HCT116 (cell line): ENCODE measurements at regions not wholly inside any gene's neighbourhood (a gene's known extent, or its start where the extent isn't known, plus 50 kb on each side); places are given as distances from the start of the nearest gene placed in this dataset.

Experiments used
- ATAC-seq: fragments of 200-7000 bp; cut with Tn5 transposase; 2 replicates; pipeline ENCODE4 v1.9.1; 2020; ENCODE audit warnings: mild to moderate bottlenecking, moderate library complexity
- BruUV-seq: library from RNA; stranded (reverse); fragments of 400-500 nt; replicated peaks from 2 replicates; lab custom pipeline; 2021; lab: Mats Ljungman, UMichigan
- CTCF ChIA-PET: fragments of 300-600 bp; sonication (Branson Sonifier 250); formaldehyde crosslinking; loops from one replicate; lab custom pipeline; 2021; ENCODE audit warnings: antibody characterized with exemption; lab: Charles Lee
- POLR2A ChIA-PET: fragments of 300-600, 350-600 bp; sonication (Branson Sonifier 250); formaldehyde crosslinking; loops from one replicate; lab custom pipeline; 2021; ENCODE audit warnings: antibody characterized with exemption; lab: Charles Lee
- RAD21 ChIA-PET, 2 experiments: fragments of 300-600 bp; sonication (Branson Sonifier 250); formaldehyde crosslinking; loops; one replicate each; lab custom pipeline; 2023; ENCODE audit warnings: low total read pairs in 2 of 2; ENCODE audit not compliant: uncharacterized antibody in 2 of 2, unreplicated experiment in 2 of 2, low non-redundant PET in 1 of 2; lab: Charles Lee
- DNase-seq: peaks from one replicate; pipeline ENCODE4 v3.0.0-alpha.2; 2010; ENCODE audit warnings: low read depth, low spot score
- H2AFZ ChIP-seq: fragments of 200-600 bp; shearing (Covaris generic), sonication (generic); 2 replicates; pipeline ENCODE4 v1.6.1; 2017; ENCODE audit warnings: low read depth, mixed run types, mixed read lengths, antibody characterized with exemption, low read length; ENCODE audit not compliant: poor library complexity, severe bottlenecking
- H3K27ac ChIP-seq: 2 replicates; pipeline ENCODE4 v1.5.1; 2012; ENCODE audit warnings: low read depth, low read length
- H3K27me3 ChIP-seq: fragments of 200-600 bp; sonication (generic); 2 replicates; pipeline ENCODE4 v1.6.1; 2016; ENCODE audit warnings: mixed run types, low read length, mixed read lengths; ENCODE audit not compliant: insufficient read depth
- H3K36me3 ChIP-seq, 2 experiments: fragments of 200-500 bp in 1 of 2; fragments of 200-600 bp in 1 of 2; sonication (Bioruptor generic) in 1 of 2; sonication (generic) in 1 of 2; 2 replicates each; pipeline versions ENCODE4 v1.5.1 to v1.6.1; 2014 to 2016; ENCODE audit warnings: low read length in 2 of 2, inconsistent platforms in 1 of 2, mixed read lengths in 1 of 2, mixed run types in 1 of 2; ENCODE audit not compliant: insufficient read depth in 2 of 2, control insufficient read depth in 1 of 2
- H3K4me1 ChIP-seq, 2 experiments: fragments of 200-600 bp in 1 of 2; sonication (generic) in 1 of 2; 2 replicates each; pipeline versions ENCODE4 v1.5.1 to v1.6.1; 2012 to 2017; ENCODE audit warnings: low read length in 2 of 2, inconsistent platforms in 1 of 2, mild to moderate bottlenecking in 1 of 2, mixed read lengths in 1 of 2, mixed run types in 1 of 2, moderate library complexity in 1 of 2; ENCODE audit not compliant: insufficient read depth in 2 of 2, control insufficient read depth in 1 of 2
- H3K4me2 ChIP-seq: fragments of 200-600 bp; sonication (generic); 2 replicates; pipeline ENCODE4 v1.6.1; 2017; ENCODE audit warnings: mixed run types, low read length, mixed read lengths
- H3K4me3 ChIP-seq, 2 experiments: fragments of 200-600 bp in 1 of 2; sonication (generic) in 1 of 2; replicated peaks in 1 of 2; 2 replicates each; pipeline ENCODE4 v1.5.1; 2011 to 2016; ENCODE audit warnings: low read length in 2 of 2, control low read depth in 1 of 2, low read depth in 1 of 2, mild to moderate bottlenecking in 1 of 2, mixed read lengths in 1 of 2, mixed run types in 1 of 2
- H3K79me2 ChIP-seq: fragments of 200-600 bp; sonication (generic); 2 replicates; pipeline ENCODE4 v1.6.1; 2017; ENCODE audit warnings: mild to moderate bottlenecking, mixed run types, low read length, moderate library complexity, mixed read lengths; ENCODE audit not compliant: insufficient read depth
- H3K9ac ChIP-seq: fragments of 200-600 bp; sonication (generic); 2 replicates; pipeline ENCODE4 v1.6.1; 2016; ENCODE audit warnings: low read length, mixed read lengths
- H3K9me2 ChIP-seq: fragments of 200-600 bp; sonication (generic), shearing (Covaris generic); 2 replicates; pipeline ENCODE4 v1.6.1; 2017; ENCODE audit warnings: mixed run types, mild to moderate bottlenecking, moderate library complexity; ENCODE audit not compliant: insufficient read depth
- H3K9me3 ChIP-seq, 2 experiments: fragments of 200-500 bp in 1 of 2; fragments of 200-600 bp in 1 of 2; sonication (Bioruptor generic) in 1 of 2; sonication (generic) in 1 of 2; 2 replicates each; pipeline ENCODE4 v1.6.1; 2014 to 2017; ENCODE audit warnings: low read length in 2 of 2, mixed read lengths in 2 of 2, inconsistent platforms in 1 of 2, low read depth in 1 of 2, mild to moderate bottlenecking in 1 of 2, mixed run types in 1 of 2, moderate library complexity in 1 of 2; ENCODE audit not compliant: control insufficient read depth in 1 of 2, insufficient read depth in 1 of 2
- H4K20me1 ChIP-seq: fragments of 200-600 bp; sonication (generic), shearing (Covaris generic); 2 replicates; pipeline ENCODE4 v1.6.1; 2017; ENCODE audit warnings: mixed run types, mild to moderate bottlenecking, moderate library complexity; ENCODE audit not compliant: insufficient read depth
- ELF1 ChIP-seq: IDR thresholded peaks from 2 replicates; pipeline ENCODE4 v1.6.1; 2012; ENCODE audit warnings: low read depth, borderline replicate concordance
- JUND ChIP-seq: IDR thresholded peaks from 2 replicates; pipeline ENCODE4 v1.6.1; 2012
- POLR2A ChIP-seq: IDR thresholded peaks from 2 replicates; pipeline ENCODE4 v1.7.0; 2011; ENCODE audit warnings: borderline replicate concordance; ENCODE audit not compliant: insufficient read depth, insufficient read length; ENCODE audit errors: extremely low read depth
- SP1 ChIP-seq: IDR thresholded peaks from 2 replicates; pipeline ENCODE4 v1.6.1; 2012; ENCODE audit warnings: low read depth
- TCF7L2 ChIP-seq: IDR thresholded peaks from 2 replicates; pipeline ENCODE4 v1.7.0; 2011; ENCODE audit warnings: borderline replicate concordance, inconsistent platforms; ENCODE audit not compliant: insufficient read depth, insufficient read length; ENCODE audit errors: extremely low read depth
- YY1 ChIP-seq: IDR thresholded peaks from 2 replicates; pipeline ENCODE4 v1.6.1; 2011; ENCODE audit warnings: low read length, low read depth, moderate library complexity, mild to moderate bottlenecking; ENCODE audit not compliant: insufficient replicate concordance; ENCODE audit errors: extremely low read depth
- intact Hi-C: fragments of 100-400 bp; cut with micrococcal nuclease; formaldehyde crosslinking; loops from 2 replicates; pipeline ENCODE4 v1.10.0; 2022

- Histone ChIP-seq H3K36me3 (no peaks in the 10 kb centered on the region), H3K27me3 (peaks cover 72% of the 10 kb centered on the region), H3K9me2 (no peaks in the 10 kb centered on the region), H4K20me1 (no peaks in the 10 kb centered on the region), H3K9me3 (no peaks in the 10 kb centered on the region), H3K4me3 (no peak overlapping the region), H3K27ac (no peak overlapping the region), H2AFZ (no peak overlapping the region), H3K9ac (no peak overlapping the region), H3K4me2 (no peak overlapping the region), H3K79me2 (no peaks in the 10 kb centered on the region), H3K4me1 (no peaks in the 10 kb centered on the region)
- ChIA-PET RAD21 (no interaction called here), POLR2A (no interaction called here), CTCF (no interaction called here)
- ATAC-seq (no peak), DNase-seq (no peak)
- no peak for TF ChIP-seq TCF7L2
- no peak for TF ChIP-seq ELF1
- TF ChIP-seq SP1 = no peak
- no peak for TF ChIP-seq POLR2A
- no peak for TF ChIP-seq JUND
- BruUV-seq = no TSS peak
- intact Hi-C loops = no loop called here
Measured at GRCh38 chr21:32211306-32211705, 67.5 kb downstream of the MIS18A start.

GRCh38 chr21:32209580-32209979 is 69.3 kb downstream of the MIS18A start:
- DNase-seq (no peak), ATAC-seq (no peak)
- BruUV-seq = no TSS peak
- Histone ChIP-seq H3K9ac (no peak overlapping the region), H3K4me1 (no peaks in the 10 kb centered on the region), H3K27me3 (peaks cover 60% of the 10 kb centered on the region), H2AFZ (no peak overlapping the region), H3K4me3 (no peak overlapping the region), H3K4me2 (no peak overlapping the region), H4K20me1 (no peaks in the 10 kb centered on the region), H3K27ac (no peak overlapping the region), H3K79me2 (no peaks in the 10 kb centered on the region), H3K9me3 (no peaks in the 10 kb centered on the region), H3K9me2 (no peaks in the 10 kb centered on the region), H3K36me3 (no peaks in the 10 kb centered on the region)
- no peak for TF ChIP-seq YY1
- POLR2A ChIA-PET = no interaction called here
- intact Hi-C loops = no loop called here
- RAD21 ChIA-PET = no interaction called here
- CTCF ChIA-PET = no interaction called here
